ENCODE measurements at regions not wholly inside any gene's neighbourhood (a gene's known extent, or its start where the extent isn't known, plus 50 kb on each side); places are given as distances from the start of the nearest gene placed in this dataset.

GRCh38 chr14:86897224-86897623 is 1095.8 kb downstream of the GALC start:
- TF ChIP-seq CTCF (IDR thresholded peaks at IDR 0.05) (no peak), POLR2A (IDR thresholded peaks at IDR 0.05) (no peak)

Data from esophagus squamous epithelium (tissue), 4 donors.